K562 (cell line): ENCODE measurements at regions not wholly inside any gene's neighbourhood (a gene's known extent, or its start where the extent isn't known, plus 50 kb on each side); places are given as distances from the start of the nearest gene placed in this dataset.
A peak's percentile ranks its signal among the peaks of the same experiment; 100 is the strongest.

Experiments used
- ATAC-seq: fragments of 200-7000 bp; cut with Tn5 transposase; 3 replicates; pipeline ENCODE4 v1.9.1; 2020; ENCODE audit warnings: moderate library complexity
- BruUV-seq: library from RNA; stranded (reverse); fragments of 400-500 nt; replicated peaks from 2 replicates; lab custom pipeline; 2021; lab: Mats Ljungman, UMichigan
- CTCF ChIA-PET: fragments of 300-600 bp; formaldehyde crosslinking; extraction: SDS; loops from one replicate; lab custom pipeline; 2021; ENCODE audit warnings: low intra/inter-chr PET ratio; lab: Yijun Ruan, JAX
- POLR2A ChIA-PET: fragments of 300-600, 350-650 bp; sonication (Branson Sonifier 250); formaldehyde crosslinking; extraction: SDS; loops from one replicate; lab custom pipeline; 2021; ENCODE audit warnings: antibody characterized with exemption, inconsistent platforms; lab: Yijun Ruan, JAX
- DNase-seq, 4 experiments: peaks; one replicate each; pipeline versions ENCODE4 v3.0.0 to v3.0.0-alpha.2; 2011 to 2018; ENCODE audit warnings: low spot score in 3 of 4, mixed read lengths in 3 of 4; ENCODE audit errors: extremely low read depth in 1 of 4
- FAIRE-seq: peaks from 2 replicates; lab custom pipeline; 2011; peaks lifted over from hg19 to GRCh38; lab: Jason Lieb, UNC
- H2AFZ ChIP-seq: 2 replicates; pipeline ENCODE4 v1.6.0; 2011; ENCODE audit warnings: low read depth, low read length, control low read depth, inconsistent platforms
- H3K27ac ChIP-seq: fragments of 200-600 bp; 3 replicates; pipeline ENCODE4 v1.8.0; 2011; ENCODE audit warnings: low read depth, mild to moderate bottlenecking, control low read depth, inconsistent platforms, low read length, moderate library complexity, mixed read lengths; ENCODE audit errors: extremely low read depth
- H3K27me3 ChIP-seq, 2 experiments: fragments of 300-600 bp in 1 of 2; 2 replicates in 1 of 2; 3 replicates in 1 of 2; pipeline versions ENCODE4 v1.6.0 to v1.8.0; 2011; ENCODE audit warnings: inconsistent platforms in 2 of 2, low read length in 2 of 2, mild to moderate bottlenecking in 1 of 2, mixed read lengths in 1 of 2, moderate library complexity in 1 of 2; ENCODE audit not compliant: control insufficient read depth in 2 of 2, insufficient read depth in 2 of 2
- H3K36me3 ChIP-seq: fragments of 300-600 bp; 3 replicates; pipeline ENCODE4 v1.8.0; 2011; ENCODE audit warnings: mild to moderate bottlenecking, low read length, inconsistent platforms; ENCODE audit not compliant: control insufficient read depth, insufficient read depth
- H3K4me1 ChIP-seq, 2 experiments: fragments of 200-600 bp in 1 of 2; replicated peaks in 1 of 2; 2 replicates in 1 of 2; 3 replicates in 1 of 2; pipeline versions ENCODE4 v1.5.1 to v1.8.0; 2011; ENCODE audit warnings: inconsistent platforms in 2 of 2, low read length in 2 of 2, mild to moderate bottlenecking in 1 of 2, mixed read lengths in 1 of 2, moderate library complexity in 1 of 2; ENCODE audit not compliant: control insufficient read depth in 2 of 2, insufficient read depth in 2 of 2
- H3K4me2 ChIP-seq: 2 replicates; pipeline ENCODE4 v1.6.1; 2011; ENCODE audit warnings: low read length, control low read depth, inconsistent platforms, mixed read lengths; ENCODE audit not compliant: insufficient read depth
- H3K4me3 ChIP-seq: fragments of 200-600 bp; sonication (generic), shearing (Covaris generic); 2 replicates; pipeline ENCODE4 v1.5.1; 2016; ENCODE audit warnings: control low read depth, inconsistent platforms
- H3K79me2 ChIP-seq: fragments of 200-600 bp; 3 replicates; pipeline ENCODE4 v1.8.0; 2011; ENCODE audit warnings: low read length, inconsistent platforms; ENCODE audit not compliant: control insufficient read depth, insufficient read depth
- H3K9ac ChIP-seq, 2 experiments: 2 replicates each; pipeline versions ENCODE4 v1.6.0 to v1.6.1; 2011; ENCODE audit warnings: low read depth in 2 of 2, low read length in 2 of 2, control low read depth in 1 of 2, inconsistent platforms in 1 of 2, mild to moderate bottlenecking in 1 of 2, mixed read lengths in 1 of 2; ENCODE audit not compliant: insufficient read depth in 1 of 2
- H3K9me1 ChIP-seq: one replicate; pipeline ENCODE4 v1.6.0; 2011; ENCODE audit warnings: inconsistent platforms, mild to moderate bottlenecking, low read length, moderate library complexity; ENCODE audit not compliant: control insufficient read depth, insufficient read depth
- H3K9me3 ChIP-seq: replicated peaks from 2 replicates; pipeline ENCODE4 v1.5.1; 2011; ENCODE audit warnings: low read depth, low read length, inconsistent platforms; ENCODE audit not compliant: control insufficient read depth, insufficient read depth
- H4K20me1 ChIP-seq: replicated peaks from 2 replicates; pipeline ENCODE4 v1.6.1; 2011; ENCODE audit warnings: low read length, inconsistent platforms, mixed read lengths; ENCODE audit not compliant: control insufficient read depth, insufficient read depth
- WGBS: fragments of 100-300 bp; shearing (Covaris generic); methylation state at CpG from one replicate; pipeline ENCODE4 v1.1.6; 2016; ENCODE audit warnings: low coverage, mixed read lengths; ENCODE audit not compliant: insufficient coverage; ENCODE audit errors: missing lambda C conversion rate; 5-methylcytosine and 5-hydroxymethylcytosine counted together
- in situ Hi-C: fragments of 300-500 bp; cut with MboI; formaldehyde crosslinking; loops from 4 replicates; pipeline ENCODE4 v1.15.0; 2018; ENCODE audit warnings: inconsistent platforms, mixed read lengths
- intact Hi-C: fragments of 100-400 bp; cut with micrococcal nuclease; formaldehyde crosslinking; loops from 2 replicates; pipeline ENCODE4 v1.14.2; 2022
- TF ChIP-seq, protein P1 (sequence below): fragments of 450-650 bp; formaldehyde crosslinking; IDR thresholded peaks from 2 replicates; pipeline ENCODE4 v1.4.0; 2020; ENCODE audit warnings: mild to moderate bottlenecking, mixed read lengths
- TF ChIP-seq, protein P2 (sequence below): IDR thresholded peaks from 2 replicates; pipeline ENCODE4 v1.6.1; 2016; ENCODE audit warnings: missing genetic modification characterization, missing compliant biosample characterization

DNA sequence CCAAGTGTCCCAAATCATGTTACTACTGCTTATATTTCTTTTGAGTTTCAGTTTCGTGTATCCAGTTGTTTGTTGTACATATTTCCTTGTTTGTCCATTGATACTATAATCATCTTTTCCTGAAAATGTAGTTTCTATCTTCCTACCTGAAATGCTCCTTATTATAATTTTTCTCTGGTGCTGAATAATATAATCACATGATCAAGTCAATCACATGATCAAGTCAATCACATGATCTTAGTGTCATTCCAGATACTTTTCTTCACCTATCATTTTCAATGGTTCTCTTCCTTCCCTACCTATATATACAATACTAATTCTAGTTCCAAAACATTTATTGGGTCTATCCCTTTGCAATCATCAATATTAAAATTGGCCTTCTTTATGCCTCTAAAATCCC, 2058.8 kb downstream of the PCDH7 start:
- intact Hi-C loops (no loop called here), in situ Hi-C loops (no loop called here)
- Histone ChIP-seq H3K9me1 (no peaks in the 10 kb centered on the region), H3K27ac (no peak overlapping the region), H3K4me1 (no peaks in the 10 kb centered on the region), H4K20me1 (no peaks in the 10 kb centered on the region), H3K4me2 (no peak overlapping the region), H3K79me2 (no peaks in the 10 kb centered on the region), H3K27me3 (no peaks in the 10 kb centered on the region), H3K9ac (no peak overlapping the region), H2AFZ (no peak overlapping the region), H3K4me3 (no peak overlapping the region), H3K9me3 (no peaks in the 10 kb centered on the region), H3K36me3 (no peaks in the 10 kb centered on the region)
- 0% methylated on average over 1 of the region's 1 CpG for WGBS
- no peak for FAIRE-seq
- TF ChIP-seq, protein P1, sequence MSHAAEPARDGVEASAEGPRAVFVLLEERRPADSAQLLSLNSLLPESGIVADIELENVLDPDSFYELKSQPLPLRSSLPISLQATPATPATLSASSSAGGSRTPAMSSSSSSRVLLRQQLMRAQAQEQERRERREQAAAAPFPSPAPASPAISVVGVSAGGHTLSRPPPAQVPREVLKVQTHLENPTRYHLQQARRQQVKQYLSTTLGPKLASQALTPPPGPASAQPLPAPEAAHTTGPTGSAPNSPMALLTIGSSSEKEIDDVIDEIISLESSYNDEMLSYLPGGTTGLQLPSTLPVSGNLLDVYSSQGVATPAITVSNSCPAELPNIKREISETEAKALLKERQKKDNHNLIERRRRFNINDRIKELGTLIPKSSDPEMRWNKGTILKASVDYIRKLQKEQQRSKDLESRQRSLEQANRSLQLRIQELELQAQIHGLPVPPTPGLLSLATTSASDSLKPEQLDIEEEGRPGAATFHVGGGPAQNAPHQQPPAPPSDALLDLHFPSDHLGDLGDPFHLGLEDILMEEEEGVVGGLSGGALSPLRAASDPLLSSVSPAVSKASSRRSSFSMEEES (CRISPR knock-in tag), result peak; percentile 85
- TF ChIP-seq, protein P2, sequence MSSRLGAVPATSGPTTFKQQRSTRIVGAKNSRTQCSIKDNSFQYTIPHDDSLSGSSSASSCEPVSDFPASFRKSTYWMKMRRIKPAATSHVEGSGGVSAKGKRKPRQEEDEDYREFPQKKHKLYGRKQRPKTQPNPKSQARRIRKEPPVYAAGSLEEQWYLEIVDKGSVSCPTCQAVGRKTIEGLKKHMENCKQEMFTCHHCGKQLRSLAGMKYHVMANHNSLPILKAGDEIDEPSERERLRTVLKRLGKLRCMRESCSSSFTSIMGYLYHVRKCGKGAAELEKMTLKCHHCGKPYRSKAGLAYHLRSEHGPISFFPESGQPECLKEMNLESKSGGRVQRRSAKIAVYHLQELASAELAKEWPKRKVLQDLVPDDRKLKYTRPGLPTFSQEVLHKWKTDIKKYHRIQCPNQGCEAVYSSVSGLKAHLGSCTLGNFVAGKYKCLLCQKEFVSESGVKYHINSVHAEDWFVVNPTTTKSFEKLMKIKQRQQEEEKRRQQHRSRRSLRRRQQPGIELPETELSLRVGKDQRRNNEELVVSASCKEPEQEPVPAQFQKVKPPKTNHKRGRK (tag), result no peak
- no peak for ATAC-seq
- DNase-seq, result no peak
- no TSS peak for BruUV-seq
- CTCF ChIA-PET, result no interaction called here
- POLR2A ChIA-PET, result no interaction called here
